ENCODE measurements at regions not wholly inside any gene's neighbourhood (a gene's known extent, or its start where the extent isn't known, plus 50 kb on each side); places are given as distances from the start of the nearest gene placed in this dataset.

- DNase-seq: no peak
Measured at GRCh38 chr10:130751106-130751840, 560.2 kb downstream of the TCERG1L start.

- no peak for DNase-seq
Measured at GRCh38 chr10:130751851-130752250, 559.7 kb downstream of the TCERG1L start.

GRCh38 chr10:130756651-130757050 is 554.9 kb downstream of the TCERG1L start:
- no peak for DNase-seq

GRCh38 chr10:130757271-130757670 is 554.2 kb downstream of the TCERG1L start:
- DNase-seq: no peak

- DNase-seq: no peak
Measured at GRCh38 chr10:130757821-130758489, 553.6 kb downstream of the TCERG1L start.

- no peak for DNase-seq
Measured at GRCh38 chr10:130758529-130758928, 553.0 kb downstream of the TCERG1L start.

GRCh38 chr10:130761032-130761575 is 550.4 kb downstream of the TCERG1L start:
- no peak for DNase-seq

- DNase-seq: no peak
Measured at GRCh38 chr10:130761788-130762301, 549.7 kb downstream of the TCERG1L start.

GRCh38 chr10:130762491-130762890 is 549.0 kb downstream of the TCERG1L start:
- DNase-seq: no peak

- DNase-seq: no peak
Measured at GRCh38 chr10:130763071-130763470, 548.5 kb downstream of the TCERG1L start.

- no peak for DNase-seq
Measured at GRCh38 chr10:130763491-130763890, 548.0 kb downstream of the TCERG1L start.

- DNase-seq: no peak
Measured at GRCh38 chr10:130764651-130765050, 546.9 kb downstream of the TCERG1L start.

- no peak for DNase-seq
Measured at GRCh38 chr10:130766071-130766470, 545.5 kb downstream of the TCERG1L start.

GRCh38 chr10:130767116-130767730 is 544.3 kb downstream of the TCERG1L start:
- DNase-seq: no peak

- no peak for DNase-seq
Measured at GRCh38 chr10:130769146-130770017, 542.1 kb downstream of the TCERG1L start.

- DNase-seq: no peak
Measured at GRCh38 chr10:130770018-130770630, 541.4 kb downstream of the TCERG1L start.

GRCh38 chr10:130771491-130771946 is 540.0 kb downstream of the TCERG1L start:
- no peak for DNase-seq

- no peak for DNase-seq
Measured at GRCh38 chr10:130772056-130772455, 539.5 kb downstream of the TCERG1L start.

GRCh38 chr10:130772676-130773075 is 538.8 kb downstream of the TCERG1L start:
- DNase-seq: no peak

- DNase-seq: no peak
Measured at GRCh38 chr10:130773941-130774340, 537.6 kb downstream of the TCERG1L start.

GRCh38 chr10:130774871-130775270 is 536.6 kb downstream of the TCERG1L start:
- DNase-seq: no peak

- DNase-seq: no peak
Measured at GRCh38 chr10:130775311-130775710, 536.2 kb downstream of the TCERG1L start.

Measured in hematopoietic multipotent progenitor cell treated with erythropoietin and hydrocortisone succinate and interleukin-3 and kit ligand, for 6 days (in vitro differentiated cells).